NCI-H1694 (cell line): ENCODE measurements at regions not wholly inside any gene's neighbourhood (a gene's known extent, or its start where the extent isn't known, plus 50 kb on each side); places are given as distances from the start of the nearest gene placed in this dataset.
"Not testable (repeated sequence)": the region's sequence is repeated elsewhere in the genome, so short reads cannot be mapped to it uniquely, and the experiment has no call there.

Experiments used
- DNase-seq: peaks from one replicate; lab custom pipeline; 2025; lab: John Stamatoyannopoulos, UW

DNA sequence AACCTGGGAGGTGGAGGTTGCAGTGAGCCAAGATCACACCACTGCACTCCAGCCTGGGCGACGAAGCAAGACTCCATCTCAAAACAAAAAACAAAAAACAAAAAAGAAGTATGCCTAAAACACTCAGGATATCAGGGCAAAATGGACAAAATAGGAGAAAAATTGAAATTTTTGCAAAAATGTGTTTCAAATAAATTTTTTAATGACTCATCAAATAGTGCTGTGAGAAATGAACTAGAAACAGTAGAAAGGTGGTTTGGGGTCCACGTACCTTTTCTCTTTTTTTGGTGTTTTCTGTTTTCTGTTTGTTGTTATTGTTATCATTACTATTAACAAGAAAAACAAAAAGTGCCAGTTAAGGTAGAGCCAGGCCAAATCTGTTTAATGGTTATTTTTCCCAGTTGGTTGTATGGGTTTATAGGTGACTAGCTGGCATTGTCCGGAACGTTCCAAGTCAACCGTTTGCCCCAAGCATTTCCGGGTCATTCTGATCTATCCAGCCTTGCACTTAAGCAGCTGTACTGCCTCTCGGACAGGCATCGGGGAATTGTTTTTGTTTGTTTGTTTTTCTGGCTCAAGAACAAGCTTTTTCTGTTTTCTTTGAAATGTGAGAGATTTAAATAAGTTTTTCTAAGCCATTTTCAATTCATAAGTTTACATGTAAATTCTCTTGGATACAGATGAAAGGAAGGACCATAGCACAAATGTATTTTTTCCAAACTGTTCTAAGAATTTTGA, 157.0 kb upstream of the NEBL start:
- no peak for DNase-seq

DNA sequence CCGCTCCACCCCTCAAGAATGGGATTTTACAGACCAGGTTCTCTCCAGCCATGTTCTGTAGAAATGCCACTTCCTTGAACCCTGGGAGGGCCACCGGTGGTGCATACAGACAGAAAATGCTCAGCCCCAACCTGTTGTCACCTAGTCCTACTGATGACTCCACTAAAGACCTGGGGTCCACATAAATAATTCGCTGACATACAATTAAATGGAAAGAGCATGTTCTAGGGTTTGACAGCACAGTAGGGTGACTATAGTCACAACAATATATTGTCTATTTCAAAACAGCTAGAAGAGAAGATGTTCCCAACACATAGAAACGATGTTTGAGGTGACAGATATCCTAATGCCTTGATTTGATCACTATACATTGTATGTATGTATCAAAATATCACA, 155.6 kb upstream of the NEBL start:
- no peak for DNase-seq

DNA sequence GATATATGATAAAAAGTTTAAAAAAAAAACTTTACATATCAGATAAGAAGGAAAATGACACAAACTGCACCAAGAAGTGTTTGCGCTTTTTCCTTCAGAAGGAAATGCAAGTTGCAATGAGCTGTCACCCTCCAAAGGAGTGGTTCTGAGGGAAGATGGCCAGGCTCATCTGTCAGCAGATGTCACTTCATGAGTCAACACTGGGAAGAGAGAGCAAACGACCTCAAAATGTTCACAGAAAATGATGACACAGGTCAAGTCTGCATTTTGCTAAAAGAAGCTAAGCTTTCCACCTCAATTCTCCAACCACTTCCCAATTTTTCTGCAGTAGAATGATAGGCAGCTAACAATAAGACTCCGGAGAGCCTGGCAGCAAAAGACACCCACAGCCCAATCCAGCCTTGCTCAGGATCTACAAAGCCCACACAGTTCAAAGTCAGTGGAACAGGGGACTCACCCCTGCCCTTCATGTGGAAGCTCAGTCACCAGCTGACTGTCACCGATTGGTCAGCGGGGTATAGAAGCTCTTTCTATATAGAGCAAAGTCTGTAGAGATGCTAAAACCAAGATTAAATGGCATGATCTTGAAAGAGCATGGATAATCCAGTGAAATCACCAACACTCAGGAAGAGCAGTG, 155.1 kb upstream of the NEBL start:
- no peak for DNase-seq

DNA sequence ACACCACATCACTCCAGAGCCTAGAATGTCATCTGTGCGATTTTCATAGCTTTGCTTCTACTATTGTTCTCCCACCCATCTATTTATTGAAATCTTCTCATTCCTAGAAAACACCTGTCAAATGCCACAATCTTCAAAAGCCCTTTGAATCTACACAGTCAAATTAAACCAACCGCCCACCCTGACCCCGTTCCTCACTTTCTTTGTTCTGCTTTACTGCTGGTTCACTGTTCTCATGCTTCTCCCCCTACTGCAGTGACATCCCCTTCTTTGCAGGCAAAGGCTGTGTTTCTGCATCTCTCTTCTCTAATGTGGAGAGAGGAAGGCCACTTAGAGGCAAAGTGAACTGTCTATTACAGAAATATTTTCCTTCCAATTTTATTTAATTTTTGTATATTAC, 152.4 kb upstream of the NEBL start:
- no peak for DNase-seq

DNA sequence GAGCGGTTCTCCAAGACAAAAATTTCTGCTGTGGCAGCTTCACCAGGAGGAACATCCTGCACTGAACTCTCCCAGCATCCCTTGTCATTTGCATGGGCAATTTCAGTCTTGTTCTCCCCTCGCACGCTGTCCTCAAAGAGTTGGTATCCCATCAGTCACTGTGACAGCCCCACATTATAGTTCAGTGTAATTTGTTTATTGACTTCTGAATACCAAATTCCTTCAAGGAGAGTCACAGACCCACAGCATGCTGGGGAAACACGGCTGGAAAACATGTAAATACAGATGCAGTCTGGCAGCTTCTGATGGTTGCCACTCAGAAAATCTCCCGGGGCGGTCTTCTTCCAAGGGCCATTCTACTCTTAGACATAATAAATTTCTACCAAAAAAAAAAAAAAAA, 151.0 kb upstream of the NEBL start:
- no peak for DNase-seq

DNA sequence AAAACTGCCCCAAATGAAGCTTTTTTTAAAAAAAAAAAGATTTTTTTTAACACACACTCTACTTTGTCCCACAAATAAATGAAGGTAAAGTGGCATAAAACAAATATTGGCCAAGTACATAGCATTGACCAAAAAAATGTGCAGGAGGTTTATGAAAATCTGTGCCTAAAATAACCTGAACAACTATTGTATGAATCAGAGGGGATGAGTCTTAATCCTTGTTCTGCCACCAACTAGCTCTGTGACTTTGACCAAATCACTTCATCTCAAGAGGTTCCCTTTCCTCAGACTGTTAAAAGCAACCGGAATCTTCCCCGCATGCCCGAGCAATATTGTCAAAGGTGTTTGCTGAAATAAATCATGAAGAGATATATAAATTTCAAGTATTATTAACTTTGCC, 150.4 kb upstream of the NEBL start:
- DNase-seq = no peak

DNA sequence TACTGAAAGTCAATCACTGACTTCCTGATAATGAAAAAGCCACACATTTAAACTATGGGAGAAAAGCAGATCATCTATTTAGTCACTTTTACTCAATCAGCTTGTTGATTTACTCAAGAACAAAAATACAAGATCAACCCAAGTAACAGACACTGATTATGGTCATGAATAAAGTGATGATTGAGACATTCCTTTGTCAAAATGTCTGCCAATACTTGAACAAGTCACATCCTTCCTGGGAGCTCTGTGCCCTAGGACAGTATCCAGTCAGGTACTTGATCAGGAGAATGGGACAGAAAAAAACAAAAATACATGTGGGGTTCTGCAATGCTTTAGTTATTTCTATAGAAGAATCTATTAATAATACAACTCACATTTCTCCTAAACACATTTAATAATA, 150.0 kb upstream of the NEBL start:
- DNase-seq = no peak

DNA sequence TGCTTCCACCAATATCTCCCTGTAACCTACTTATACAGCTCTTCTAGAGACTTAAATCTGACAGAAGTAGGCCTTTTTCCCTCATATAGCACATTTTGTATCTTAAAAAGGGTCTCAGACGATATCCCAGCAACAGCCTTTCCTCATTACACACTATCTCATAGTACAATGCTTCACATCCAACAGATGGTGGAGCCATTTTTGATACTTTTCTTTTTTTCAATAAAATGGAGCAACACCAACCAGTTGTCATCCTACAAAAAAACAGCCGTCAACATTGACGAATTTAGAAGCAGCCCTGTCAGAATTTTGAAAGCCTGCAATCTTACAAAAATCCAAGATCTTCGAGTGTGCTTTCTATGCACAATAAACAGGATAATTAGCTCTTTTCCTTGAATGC, 145.9 kb upstream of the NEBL start:
- no peak for DNase-seq

DNA sequence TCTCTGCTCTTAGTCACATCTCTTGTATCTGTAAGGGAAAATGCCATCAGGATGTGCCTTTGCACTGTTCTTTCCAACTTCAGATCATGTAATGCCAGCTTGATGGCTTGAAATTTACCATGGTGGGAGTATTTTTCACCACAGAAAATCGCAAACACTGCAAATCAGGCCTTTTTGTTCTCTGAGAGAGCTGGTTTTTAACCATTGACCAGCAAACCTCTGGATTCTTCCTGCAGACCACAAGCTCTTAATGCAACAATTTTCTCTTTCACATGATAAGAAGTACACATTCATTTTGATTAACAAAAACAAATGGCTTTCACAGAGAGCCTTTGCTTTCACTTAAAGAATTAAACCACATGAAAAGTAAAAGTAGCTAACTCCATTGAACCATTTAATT, 145.4 kb upstream of the NEBL start:
- DNase-seq = no peak

DNA sequence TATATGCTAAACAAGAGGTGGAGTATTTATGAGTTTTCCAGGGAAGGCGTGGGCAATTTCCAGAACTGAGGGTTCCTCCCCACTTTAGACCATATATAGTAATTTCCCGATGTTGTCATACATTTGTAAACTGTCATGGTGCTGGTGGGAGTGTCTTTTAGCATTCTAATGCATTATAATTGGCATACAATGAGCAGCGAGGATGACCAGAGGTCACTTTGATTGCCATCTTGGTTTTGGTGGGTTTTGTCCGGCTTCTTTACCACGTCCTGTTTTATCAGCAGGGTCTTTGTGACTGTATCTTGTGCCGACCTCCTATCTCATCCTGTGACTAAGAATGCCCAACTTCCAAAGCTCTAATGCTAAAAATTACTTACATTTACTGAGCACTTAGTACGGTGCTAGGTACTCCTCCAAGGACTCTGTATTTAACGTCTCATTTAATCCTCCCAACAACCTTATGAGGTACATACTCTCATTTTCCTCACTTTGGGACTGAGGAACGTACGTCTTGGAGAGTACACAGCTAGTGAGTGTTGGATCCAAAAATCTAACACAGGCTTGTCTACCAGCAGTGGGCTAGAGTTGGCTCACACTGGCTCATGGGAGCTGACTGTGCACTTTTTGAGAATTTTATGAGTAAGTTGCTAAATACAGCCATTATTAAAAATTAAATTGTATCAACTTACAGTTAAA, 144.8 kb upstream of the NEBL start:
- no peak for DNase-seq

DNA sequence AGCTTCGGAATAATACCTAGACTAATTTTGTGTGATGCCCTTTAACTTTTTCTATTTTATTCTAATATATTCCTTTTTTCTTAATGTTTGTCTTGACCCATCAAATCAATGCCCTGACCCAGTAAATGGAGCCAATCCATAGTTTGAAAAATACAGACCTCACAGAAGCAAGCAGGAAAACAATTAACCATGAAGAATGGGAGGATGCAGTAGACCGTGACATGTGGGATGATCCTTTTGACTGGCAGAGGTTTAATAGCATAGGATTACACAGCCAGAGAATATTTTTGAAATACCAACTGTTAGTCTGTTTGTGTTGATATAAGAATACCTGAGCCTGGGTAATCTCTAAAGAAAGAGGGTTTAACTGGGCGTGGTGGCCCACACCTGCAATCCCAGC, 142.6 kb upstream of the NEBL start:
- no peak for DNase-seq

DNA sequence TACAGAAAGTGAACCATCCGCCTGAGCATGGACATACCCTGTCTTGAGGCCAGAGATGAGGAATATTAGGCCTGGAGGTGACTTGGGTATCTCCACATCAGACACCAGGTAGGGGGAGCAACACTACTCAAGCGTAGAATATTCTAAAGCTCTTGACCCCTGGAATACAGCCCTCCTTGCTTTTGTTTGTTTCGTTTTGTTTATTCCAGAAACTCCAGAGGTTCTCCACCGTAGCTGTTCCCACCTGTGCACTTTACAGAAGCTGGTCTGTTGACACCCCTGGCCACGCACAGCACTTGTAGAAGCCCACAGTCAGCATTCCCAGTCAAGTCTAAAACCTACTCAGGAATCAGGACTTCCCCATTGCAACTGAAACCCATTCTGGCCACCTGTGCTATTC, 139.6 kb upstream of the NEBL start:
- DNase-seq = no peak

DNA sequence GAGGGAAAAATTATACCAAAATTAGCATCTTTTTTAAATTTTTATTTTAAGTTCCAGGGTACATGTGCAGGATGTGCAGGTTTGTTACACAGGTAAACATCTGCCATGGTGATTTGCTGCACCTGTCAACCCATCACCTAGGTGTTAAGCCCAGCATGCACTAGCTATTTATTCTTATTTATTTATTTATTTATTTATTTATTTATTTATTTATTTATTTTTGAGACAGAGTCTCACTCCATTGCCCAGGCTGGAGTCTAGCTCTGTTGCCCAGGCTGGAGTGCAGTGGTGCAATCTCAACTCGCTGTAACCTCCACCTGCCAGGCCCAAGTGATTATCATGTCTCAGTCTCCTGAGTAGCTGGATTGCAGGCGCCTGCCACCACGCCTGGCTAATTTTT, 137.7 kb upstream of the NEBL start:
- DNase-seq = not testable (repeated sequence)

DNA sequence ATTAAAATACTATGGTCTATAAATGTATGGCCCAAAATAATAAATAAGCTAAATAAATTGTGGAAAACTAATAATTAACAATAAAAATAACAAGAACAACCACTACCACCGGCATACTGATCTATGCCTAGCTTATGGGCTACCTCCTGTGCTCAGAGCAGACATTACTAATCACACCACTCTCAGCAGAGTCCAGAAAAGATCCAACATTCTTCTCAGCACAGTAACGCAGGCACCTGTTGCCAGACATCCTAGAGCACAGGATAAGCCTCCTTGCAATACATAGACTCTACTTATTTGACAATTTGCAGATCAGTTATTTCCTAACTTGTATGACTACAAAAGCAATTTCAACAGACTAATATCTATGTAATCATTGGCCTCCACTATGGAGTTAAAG, 137.1 kb upstream of the NEBL start:
- DNase-seq = no peak

DNA sequence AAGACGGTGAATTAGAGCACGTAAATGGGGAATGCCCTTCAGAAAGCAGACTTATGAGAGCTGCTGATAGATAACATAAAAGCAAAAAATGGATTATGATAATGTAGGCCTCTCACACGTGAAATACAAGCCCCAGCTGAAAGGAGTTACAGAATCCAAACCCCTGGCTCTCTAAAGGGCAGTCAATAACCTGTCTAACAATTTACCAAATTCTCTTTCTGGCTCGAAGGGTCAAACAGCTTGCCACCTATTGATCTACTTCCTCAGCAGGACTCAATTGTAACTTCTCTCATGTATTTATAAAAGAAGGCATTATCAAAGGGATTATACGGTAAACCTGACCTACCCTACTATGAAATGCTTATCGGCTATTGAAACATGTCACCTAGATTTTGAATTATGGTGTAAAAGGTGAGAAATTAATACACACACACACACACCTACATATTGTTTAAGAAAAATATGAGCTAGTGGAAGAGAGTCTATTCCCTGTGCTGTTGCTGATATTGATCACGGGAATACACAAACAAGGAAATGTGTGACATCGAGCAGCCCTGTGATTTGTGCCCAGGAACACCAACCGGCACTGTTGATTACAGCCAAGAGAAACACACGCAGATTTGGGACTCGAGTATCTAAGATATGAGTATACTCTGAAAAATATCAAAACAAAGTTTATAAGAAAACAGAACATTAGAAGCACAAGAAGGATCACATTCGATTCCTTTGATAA, 135.6 kb upstream of the NEBL start:
- DNase-seq = no peak

DNA sequence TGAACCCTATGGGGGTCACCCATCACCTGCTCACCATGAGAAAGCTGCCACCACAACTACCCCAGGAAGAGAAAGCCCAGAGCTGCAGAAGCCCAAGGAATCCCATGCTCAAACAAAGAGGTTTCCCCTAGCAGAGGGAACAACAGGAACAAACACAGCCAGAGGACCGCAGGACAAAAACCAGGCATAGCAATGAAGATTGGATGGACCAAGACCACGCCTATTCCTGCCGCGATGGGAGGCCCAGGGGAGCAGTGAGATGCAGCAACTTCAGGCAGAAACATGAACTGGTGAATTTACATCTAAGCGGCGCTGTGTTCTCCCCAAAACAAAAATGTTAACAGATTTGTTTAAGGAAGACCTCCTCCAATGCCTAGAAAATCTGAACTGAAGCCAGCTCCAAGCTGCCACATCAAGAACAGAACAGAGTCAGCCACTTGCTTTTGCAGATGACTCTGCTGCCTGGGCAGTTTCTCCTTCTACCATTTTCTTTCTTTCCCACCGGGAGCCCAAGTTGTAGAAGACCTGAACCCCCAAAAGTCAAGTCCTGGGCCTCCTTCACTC, 134.2 kb upstream of the NEBL start:
- DNase-seq = no peak

DNA sequence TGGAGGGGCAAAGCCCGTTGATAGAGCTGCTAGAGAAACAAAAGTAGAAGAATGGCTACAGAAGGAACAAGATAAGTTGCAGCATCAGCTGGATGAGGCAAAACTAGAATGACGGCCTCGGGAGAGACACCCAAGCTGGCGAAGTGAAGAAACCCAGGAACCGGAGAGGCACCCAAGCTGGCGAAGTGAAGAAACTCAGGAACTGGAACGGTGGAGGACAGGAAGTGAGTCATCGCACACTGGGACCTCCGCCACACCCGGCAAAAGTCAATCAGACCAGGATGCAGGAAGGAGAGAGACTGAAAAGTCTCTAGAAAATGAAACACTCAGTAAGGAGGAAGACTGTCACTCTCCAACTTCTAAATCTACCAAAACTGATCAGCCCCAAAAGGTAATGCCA, 133.0 kb upstream of the NEBL start:
- no peak for DNase-seq

DNA sequence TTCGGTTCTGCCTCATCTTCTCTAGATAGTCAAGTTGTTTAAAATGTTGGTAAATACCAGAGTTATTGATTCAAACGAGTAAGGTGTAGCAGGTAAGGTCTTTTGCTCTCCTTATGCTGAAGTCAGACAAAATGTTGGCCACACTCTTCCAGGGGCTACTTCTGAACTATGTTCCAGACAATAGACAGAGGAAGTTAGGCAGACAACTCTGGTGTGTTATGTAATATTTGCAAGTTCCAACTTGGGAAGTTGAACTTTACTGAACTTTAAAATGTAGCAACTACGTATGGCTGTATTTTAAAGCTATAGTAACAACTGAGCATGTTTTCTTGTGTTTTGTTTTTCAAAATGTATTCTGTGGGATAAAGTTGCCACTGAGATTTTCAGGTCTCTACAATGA, 125.7 kb upstream of the NEBL start:
- DNase-seq = no peak

DNA sequence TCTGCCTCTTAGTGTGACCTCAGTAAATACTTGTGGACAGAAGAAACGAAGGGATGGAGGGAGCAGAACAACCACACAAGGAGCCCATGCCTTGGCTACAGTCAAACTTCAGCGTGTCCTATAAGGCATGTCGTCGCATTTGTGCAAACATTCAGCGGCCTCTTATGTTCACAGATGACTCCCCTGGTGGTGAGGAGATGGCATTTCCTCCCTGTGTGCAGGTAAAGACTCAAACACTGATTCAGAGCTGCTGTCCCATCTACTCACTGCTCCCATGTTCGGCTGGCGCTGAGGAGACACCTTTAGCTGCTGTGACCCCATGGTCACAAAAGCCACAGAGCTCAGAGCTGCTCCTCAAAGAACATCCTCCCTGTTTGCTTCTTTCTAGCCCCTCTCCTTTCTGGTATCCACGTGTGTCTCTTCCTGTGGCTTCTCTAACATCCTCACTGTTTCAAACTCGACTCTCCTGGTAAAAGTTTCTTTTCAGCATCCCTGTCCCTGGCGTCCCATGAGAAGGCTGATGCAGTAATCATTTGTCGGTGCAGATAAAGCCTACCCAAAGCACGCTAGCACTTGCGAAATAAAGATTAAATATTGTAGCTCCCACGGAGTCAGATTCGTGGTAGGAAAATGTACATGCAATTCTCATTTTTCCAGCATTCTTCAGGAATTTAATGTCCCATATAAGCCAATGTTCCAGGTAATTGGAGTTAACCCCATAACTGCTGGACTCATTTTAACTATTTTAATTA, 124.9 kb upstream of the NEBL start:
- DNase-seq = no peak

DNA sequence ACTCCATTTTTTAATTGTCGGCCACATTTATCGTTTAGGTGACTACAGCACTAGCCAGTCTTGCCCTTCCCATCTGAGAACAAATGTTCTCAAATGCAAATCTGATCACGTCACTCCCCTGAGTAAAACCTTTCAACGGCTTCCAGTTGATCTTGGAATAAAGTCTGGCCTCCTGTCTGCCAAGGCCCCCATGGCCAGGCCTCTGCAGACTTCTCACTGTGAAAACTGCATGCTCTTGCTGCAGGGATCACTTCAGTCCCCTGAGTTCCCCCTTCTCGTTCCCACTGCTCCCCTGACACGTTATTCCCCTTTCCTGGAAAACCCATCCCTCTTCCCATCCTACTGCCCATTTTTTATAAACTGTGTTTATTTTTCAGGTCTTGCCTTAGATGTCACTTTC, 124.1 kb upstream of the NEBL start:
- no peak for DNase-seq

DNA sequence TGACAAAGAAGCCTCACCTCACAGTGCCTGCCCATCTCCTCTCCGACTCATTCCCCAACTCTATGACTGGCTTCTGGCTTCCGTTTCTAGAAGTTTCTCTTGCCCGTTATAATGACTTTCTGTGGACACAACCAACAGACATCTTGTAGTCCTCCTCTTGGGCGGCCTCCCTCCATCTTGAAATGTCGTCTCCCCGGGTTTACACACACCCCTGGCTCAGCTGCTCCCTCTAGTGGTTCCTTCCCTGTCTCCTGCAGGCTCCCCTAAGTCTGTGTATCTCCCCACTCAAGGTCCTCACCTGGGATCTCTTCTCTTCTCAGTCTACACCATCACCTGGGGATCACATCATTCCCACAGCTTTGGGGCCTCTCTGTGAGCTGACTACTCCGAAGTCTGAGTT, 123.4 kb upstream of the NEBL start:
- no peak for DNase-seq

DNA sequence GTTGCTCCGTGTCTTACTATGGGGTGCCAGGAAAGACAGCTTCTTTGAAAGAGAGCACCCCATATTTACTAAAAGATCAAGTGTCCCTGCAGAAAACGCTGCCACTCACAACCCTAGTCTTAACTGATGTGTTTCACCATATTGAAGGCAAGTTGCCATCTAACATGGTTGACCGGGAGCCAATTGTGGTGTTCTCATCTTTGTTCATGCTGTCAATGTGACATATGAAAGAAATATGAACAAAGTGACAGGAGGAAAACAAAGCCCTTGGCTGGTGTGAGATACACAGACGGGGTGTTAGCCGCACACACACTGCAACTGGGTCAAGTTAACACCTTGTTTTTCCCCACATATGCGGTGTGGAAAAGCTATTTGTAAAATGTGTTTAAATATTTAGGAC, 122.3 kb upstream of the NEBL start:
- DNase-seq = no peak
